ENCODE measurements at regions not wholly inside any gene's neighbourhood (a gene's known extent, or its start where the extent isn't known, plus 50 kb on each side); places are given as distances from the start of the nearest gene placed in this dataset.

GRCh38 chr3:159453036-159453435, 535.6 kb upstream of the IL12A start:
- TF ChIP-seq OSR2 (tag by site-specific recombination; IDR thresholded peaks at IDR 0.05): no peak
- no peak for TF ChIP-seq ZSCAN23 (tag by site-specific recombination; IDR thresholded peaks at IDR 0.05)
- TF ChIP-seq CTCF (tag by site-specific recombination; IDR thresholded peaks at IDR 0.05): no peak
- no peak for TF ChIP-seq ZNF561 (tag by site-specific recombination; IDR thresholded peaks at IDR 0.05; ENCODE audit: borderline replicate concordance)
- no peak for TF ChIP-seq KLF16 (tag by site-specific recombination; IDR thresholded peaks at IDR 0.05)
- no peak for TF ChIP-seq ZNF621 (tag by site-specific recombination; IDR thresholded peaks at IDR 0.05)
- TF ChIP-seq HOXA7 (CRISPR knock-in tag; IDR thresholded peaks at IDR 0.05; ENCODE audit: borderline replicate concordance): no peak
- no peak for TF ChIP-seq ZBTB26 (tag by site-specific recombination; optimal IDR thresholded peaks at IDR 0.05)
- TF ChIP-seq TSHZ1 (tag by site-specific recombination; IDR thresholded peaks at IDR 0.05; ENCODE audit: borderline replicate concordance): no peak
- no peak for TF ChIP-seq TCF7L2 (IDR thresholded peaks at IDR 0.05; ENCODE audit: borderline replicate concordance, low read depth, low read length)
- TF ChIP-seq ZNF239 (tag by site-specific recombination; IDR thresholded peaks at IDR 0.05): no peak
- TF ChIP-seq ZBTB21 (tag by site-specific recombination; IDR thresholded peaks at IDR 0.05): no peak
- TF ChIP-seq ZNF645 (tag by site-specific recombination; IDR thresholded peaks at IDR 0.05): no peak

All from HEK293 (cell line).